GF-D8 (cell line): ENCODE measurements at regions not wholly inside any gene's neighbourhood (a gene's known extent, or its start where the extent isn't known, plus 50 kb on each side); places are given as distances from the start of the nearest gene placed in this dataset.

Experiments used
- DNase-seq: peaks from one replicate; lab custom pipeline; 2025; lab: John Stamatoyannopoulos, UW

- no peak for DNase-seq
Measured at GRCh38 chr11:25970726-25971508, 361.0 kb upstream of the ANO3 start.

GRCh38 chr11:25980091-25980490, 351.8 kb upstream of the ANO3 start:
- DNase-seq: no peak

GRCh38 chr11:25981998-25982397, 349.9 kb upstream of the ANO3 start:
- DNase-seq: no peak

- no peak for DNase-seq
Measured at GRCh38 chr11:25983280-25983679, 348.6 kb upstream of the ANO3 start.

DNA sequence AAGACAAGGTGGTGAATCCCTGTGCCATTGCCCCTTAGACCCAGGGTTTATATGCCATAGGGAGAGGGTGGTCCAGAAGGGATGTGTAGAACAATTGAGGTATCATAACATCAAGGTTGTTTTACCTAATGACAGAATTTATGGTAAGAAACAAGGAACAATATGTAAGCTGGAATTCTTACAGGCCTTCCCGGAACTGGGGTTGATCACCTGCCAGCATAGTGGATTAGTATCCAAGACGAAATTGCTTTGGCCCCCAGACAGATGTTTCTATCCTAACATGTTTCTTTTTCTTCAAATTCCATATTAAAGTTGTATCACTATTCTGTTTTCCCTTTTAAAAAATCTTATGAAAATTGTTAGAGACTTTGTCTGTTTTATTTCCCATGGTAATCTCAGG, 343.8 kb upstream of the ANO3 start:
- no peak for DNase-seq

- no peak for DNase-seq
Measured at GRCh38 chr11:25990406-25990805, 341.5 kb upstream of the ANO3 start.

- no peak for DNase-seq
Measured at GRCh38 chr11:25991476-25991875, 340.5 kb upstream of the ANO3 start.

- DNase-seq: no peak
Measured at GRCh38 chr11:25992294-25992693, 339.6 kb upstream of the ANO3 start.

DNA sequence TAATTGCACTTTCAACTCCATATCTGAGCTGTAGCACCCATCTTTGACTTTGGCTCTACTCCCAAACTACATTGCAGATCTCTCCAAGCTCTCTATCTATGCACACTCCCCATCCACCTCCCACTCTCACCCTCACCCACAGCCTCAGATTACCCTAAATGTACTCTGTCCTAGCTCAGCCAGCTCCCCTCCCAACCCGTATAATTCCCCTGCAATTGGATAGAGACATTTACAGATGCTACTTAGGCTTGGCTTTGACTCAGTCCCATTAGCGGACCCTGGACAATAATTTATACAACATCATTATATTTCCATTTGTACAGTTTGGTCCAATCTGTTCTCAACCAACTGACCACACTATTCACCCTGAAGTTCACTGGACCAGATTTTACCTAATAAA, 338.9 kb upstream of the ANO3 start:
- DNase-seq: no peak

GRCh38 chr11:26011474-26011873, 320.5 kb upstream of the ANO3 start:
- no peak for DNase-seq

GRCh38 chr11:26014456-26015115, 317.3 kb upstream of the ANO3 start:
- no peak for DNase-seq

DNA sequence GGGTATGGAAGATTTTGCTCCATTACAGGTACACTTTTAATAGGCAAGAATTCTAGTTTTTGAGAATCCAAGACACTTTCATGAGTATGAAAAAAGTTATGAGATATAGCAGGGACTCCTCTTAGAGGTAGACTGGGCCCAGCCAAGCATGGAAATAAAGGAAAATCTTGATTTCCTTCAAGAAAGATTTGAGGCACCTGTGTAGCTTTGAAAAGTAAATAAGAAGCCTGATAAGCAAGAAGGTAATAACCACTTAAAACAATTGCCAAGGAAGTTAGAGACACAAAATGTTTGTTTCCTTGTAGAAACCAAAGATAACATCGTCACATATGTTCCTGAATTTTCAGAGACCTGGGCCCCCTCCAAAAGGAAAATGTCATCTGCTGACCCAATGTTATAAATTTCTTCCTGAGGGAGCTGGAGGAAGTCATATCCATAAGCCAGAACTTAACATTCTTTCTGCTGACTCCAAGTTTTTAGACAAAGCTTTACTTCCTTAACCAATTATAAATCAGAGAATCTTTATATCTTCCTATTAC, 314.5 kb upstream of the ANO3 start:
- DNase-seq: no peak

DNA sequence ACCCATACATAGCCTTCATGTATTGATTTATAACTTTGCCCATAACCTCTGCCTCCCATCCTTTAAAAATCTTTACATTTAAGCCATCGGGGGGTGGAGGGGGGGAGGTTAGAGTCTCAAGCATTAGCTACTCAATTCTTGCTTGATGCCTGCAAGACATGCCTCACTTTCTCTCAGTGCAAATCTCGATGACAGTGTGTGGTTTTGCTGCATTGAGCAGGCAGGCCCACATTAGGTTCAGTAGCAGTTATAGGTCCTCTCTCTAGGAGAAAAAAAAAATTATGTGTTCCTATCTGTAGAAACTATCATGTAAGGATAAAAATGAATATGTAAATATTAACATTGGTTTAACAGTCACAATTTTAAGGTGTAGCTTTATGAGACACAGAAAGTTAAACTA, 314.0 kb upstream of the ANO3 start:
- no peak for DNase-seq

DNA sequence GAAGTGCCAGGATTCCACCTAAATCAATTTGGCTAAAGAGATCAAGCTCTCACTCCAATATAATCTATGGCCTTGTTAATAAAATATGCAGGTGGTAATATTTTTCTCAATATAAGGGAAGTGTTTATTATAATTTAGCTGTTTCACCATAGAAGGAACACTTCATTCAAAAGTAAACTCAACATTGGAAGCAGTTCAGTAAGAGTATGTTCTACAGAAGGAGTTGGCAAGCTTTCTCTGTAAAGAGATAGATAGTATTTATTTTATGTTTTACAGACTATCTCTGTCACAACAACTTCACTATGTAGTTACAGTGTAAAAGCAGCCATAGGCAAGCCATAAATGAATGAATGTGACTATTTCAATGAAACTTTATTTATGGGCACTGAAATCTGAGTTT, 313.6 kb upstream of the ANO3 start:
- DNase-seq: no peak

- DNase-seq: no peak
Measured at GRCh38 chr11:26019386-26019785, 312.5 kb upstream of the ANO3 start.

GRCh38 chr11:26021017-26021416, 310.9 kb upstream of the ANO3 start:
- no peak for DNase-seq

GRCh38 chr11:26023057-26023456, 308.9 kb upstream of the ANO3 start:
- no peak for DNase-seq

- no peak for DNase-seq
Measured at GRCh38 chr11:26025676-26026075, 306.3 kb upstream of the ANO3 start.

GRCh38 chr11:26026078-26026477, 305.9 kb upstream of the ANO3 start:
- DNase-seq: no peak

DNA sequence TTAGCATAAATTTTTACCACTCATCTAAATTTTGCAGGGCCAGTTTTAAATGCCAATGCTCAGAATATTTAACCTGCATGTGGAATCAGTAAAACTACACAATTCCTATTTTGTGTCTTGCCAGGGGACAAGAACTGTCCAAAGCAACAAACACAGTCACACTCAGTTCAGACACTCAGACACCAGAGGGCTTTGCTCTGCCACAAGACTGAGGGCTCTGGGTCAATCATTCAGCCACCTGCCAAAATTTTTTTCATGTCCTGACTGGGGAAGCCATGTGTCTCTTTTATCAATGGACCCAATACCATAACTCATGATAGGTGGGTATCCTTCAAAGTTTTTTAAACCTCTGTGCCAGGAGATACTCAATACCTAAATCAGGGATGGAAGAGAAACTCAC, 304.0 kb upstream of the ANO3 start:
- DNase-seq: no peak

GRCh38 chr11:26028393-26028911, 303.5 kb upstream of the ANO3 start:
- no peak for DNase-seq

- no peak for DNase-seq
Measured at GRCh38 chr11:26030399-26030798, 301.5 kb upstream of the ANO3 start.

DNA sequence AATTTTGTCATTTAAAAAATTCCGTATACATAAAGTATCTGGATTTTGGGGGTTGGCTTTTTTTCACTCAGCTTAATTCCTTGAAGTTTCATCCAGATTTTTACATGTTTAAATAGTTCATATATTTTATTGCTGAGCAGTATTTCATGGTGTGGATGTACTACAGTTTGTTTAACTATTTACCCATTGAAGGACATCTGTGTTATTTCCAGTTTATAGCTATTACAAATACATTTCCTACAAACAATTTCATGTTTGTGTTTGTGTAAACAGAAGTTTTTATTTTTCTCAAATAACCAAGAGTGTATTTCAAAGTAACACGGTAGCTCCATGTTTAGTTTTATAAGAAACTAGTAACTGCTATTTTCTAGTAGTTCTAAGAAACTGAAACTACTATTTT, 299.7 kb upstream of the ANO3 start:
- no peak for DNase-seq
